HEK293 (cell line): ENCODE measurements at regions not wholly inside any gene's neighbourhood (a gene's known extent, or its start where the extent isn't known, plus 50 kb on each side); places are given as distances from the start of the nearest gene placed in this dataset.
"Not testable (repeated sequence)": the region's sequence is repeated elsewhere in the genome, so short reads cannot be mapped to it uniquely, and the experiment has no call there.

ENCODE experiments used
- CTCF ChIA-PET: fragments of 350-600 bp; formaldehyde crosslinking; extraction: SDS; loops from one replicate; lab custom pipeline; 2021; ENCODE audit warnings: antibody characterized with exemption; lab: Yijun Ruan, JAX
- POLR2A ChIA-PET: fragments of 300-600 bp; formaldehyde crosslinking; extraction: SDS; loops from one replicate; lab custom pipeline; 2020; ENCODE audit warnings: antibody characterized with exemption, inconsistent platforms; lab: Yijun Ruan, JAX
- H3K27ac ChIP-seq: fragments of 200-500 bp; sonication (Bioruptor generic); 2 replicates; pipeline ENCODE4 v1.5.1; 2014; ENCODE audit warnings: low read depth, low read length, control low read depth, inconsistent platforms; ENCODE audit errors: extremely low read depth
- H3K36me3 ChIP-seq, 2 experiments: fragments of 200-500 bp in 1 of 2; sonication (Bioruptor generic) in 1 of 2; 1 replicate in 1 of 2; 2 replicates in 1 of 2; pipeline ENCODE4 v1.5.1; 2014 to 2017; ENCODE audit warnings: inconsistent platforms in 2 of 2, low read length in 2 of 2; ENCODE audit not compliant: control insufficient read depth in 2 of 2, insufficient read depth in 1 of 2
- H3K4me1 ChIP-seq: fragments of 200-500 bp; sonication (Bioruptor generic); 2 replicates; pipeline ENCODE4 v1.5.1; 2014; ENCODE audit warnings: mild to moderate bottlenecking, low read length, inconsistent platforms; ENCODE audit not compliant: control insufficient read depth, insufficient read depth
- H3K4me3 ChIP-seq: 2 replicates; pipeline ENCODE4 v1.5.1; 2011; ENCODE audit warnings: low read depth, mild to moderate bottlenecking, control low read depth, low read length, moderate library complexity
- H3K9me3 ChIP-seq: fragments of 200-500 bp; sonication (Bioruptor generic); 2 replicates; pipeline ENCODE4 v1.5.1; 2014; ENCODE audit warnings: low read depth, low read length, inconsistent platforms; ENCODE audit not compliant: control insufficient read depth, insufficient read depth
- BCL11B ChIP-seq: fragments of 450-650 bp; formaldehyde crosslinking; IDR thresholded peaks from 2 replicates; pipeline ENCODE4 v1.5.1; 2016; ENCODE audit warnings: low read depth, missing biosample characterization, missing genetic modification characterization
- MEIS1 ChIP-seq: sonication (generic); formaldehyde crosslinking; IDR thresholded peaks from 2 replicates; pipeline ENCODE4 v1.8.1; 2022; ENCODE audit warnings: missing genetic modification reagents, mild to moderate bottlenecking, borderline replicate concordance
- SETDB1 ChIP-seq: IDR thresholded peaks from one replicate; pipeline ENCODE4 v1.6.1; 2017; ENCODE audit warnings: mild to moderate bottlenecking, low read length, moderate library complexity, mixed read lengths; ENCODE audit not compliant: insufficient read length
- TCF7L2 ChIP-seq: IDR thresholded peaks from 2 replicates; pipeline ENCODE4 v1.6.1; 2011; ENCODE audit warnings: low read depth, mild to moderate bottlenecking, inconsistent platforms, low read length, moderate library complexity, borderline replicate concordance
- ZFHX2 ChIP-seq: fragments of 450-650 bp; formaldehyde crosslinking; conservative IDR thresholded peaks from 2 replicates; pipeline ENCODE4 v1.5.1; 2016; ENCODE audit warnings: missing biosample characterization, missing genetic modification characterization
- ZNF146 ChIP-seq: fragments of 450-650 bp; formaldehyde crosslinking; IDR thresholded peaks from 2 replicates; pipeline ENCODE4 v1.5.1; 2016; ENCODE audit warnings: missing biosample characterization, missing genetic modification characterization
- ZNF157 ChIP-seq: fragments of 450-650 bp; formaldehyde crosslinking; IDR thresholded peaks from 2 replicates; pipeline ENCODE4 v1.5.1; 2016; ENCODE audit warnings: missing biosample characterization, missing genetic modification characterization
- ZNF202 ChIP-seq: fragments of 450-650 bp; formaldehyde crosslinking; IDR thresholded peaks from 2 replicates; pipeline ENCODE4 v1.5.1; 2016; ENCODE audit warnings: missing biosample characterization, missing genetic modification characterization, borderline replicate concordance
- ZNF335 ChIP-seq: fragments of 450-650 bp; formaldehyde crosslinking; conservative IDR thresholded peaks from 2 replicates; pipeline ENCODE4 v1.5.1; 2016; ENCODE audit warnings: missing biosample characterization, missing genetic modification characterization
- ZNF768 ChIP-seq: fragments of 450-650 bp; formaldehyde crosslinking; IDR thresholded peaks from 2 replicates; pipeline ENCODE4 v1.5.1; 2018; ENCODE audit warnings: missing biosample characterization, mild to moderate bottlenecking, missing genetic modification characterization
- ZNF837 ChIP-seq: fragments of 450-650 bp; formaldehyde crosslinking; IDR thresholded peaks from 2 replicates; pipeline ENCODE4 v1.5.1; 2016; ENCODE audit warnings: missing biosample characterization, missing genetic modification characterization
- TF ChIP-seq, protein P1 (sequence below): fragments of 450-650 bp; formaldehyde crosslinking; IDR thresholded peaks from 2 replicates; pipeline ENCODE4 v1.5.1; 2016; ENCODE audit warnings: missing biosample characterization, missing genetic modification characterization
- TF ChIP-seq, protein P2 (sequence below): fragments of 450-650 bp; formaldehyde crosslinking; IDR thresholded peaks from 2 replicates; pipeline ENCODE4 v1.5.1; 2017; ENCODE audit warnings: missing biosample characterization, missing genetic modification characterization
- TF ChIP-seq, protein P3 (sequence below): fragments of 450-650 bp; formaldehyde crosslinking; IDR thresholded peaks from 2 replicates; pipeline ENCODE4 v1.5.1; 2016; ENCODE audit warnings: missing biosample characterization, missing genetic modification characterization
- TF ChIP-seq, protein P4 (sequence below): fragments of 450-650 bp; formaldehyde crosslinking; IDR thresholded peaks from 2 replicates; pipeline ENCODE4 v1.5.1; 2016; ENCODE audit warnings: missing biosample characterization, missing genetic modification characterization

DNA sequence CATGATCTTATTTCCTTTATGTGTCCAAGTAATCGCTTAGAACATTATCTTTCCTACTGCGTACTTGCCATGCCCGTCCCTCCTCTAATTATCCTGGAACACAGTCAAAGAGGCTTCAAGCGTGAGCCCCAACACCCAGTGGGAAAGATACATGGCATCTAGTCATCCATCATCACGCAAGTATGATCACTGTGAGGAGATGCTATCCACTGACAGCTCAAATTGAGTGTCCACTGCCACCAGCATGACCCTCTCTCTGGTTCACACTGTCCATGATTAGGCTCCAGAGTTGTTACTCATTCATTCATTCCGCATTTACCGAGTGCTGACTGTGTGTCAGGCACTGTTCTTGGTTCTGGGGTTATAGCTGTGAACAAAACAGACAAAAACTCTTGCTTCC lies 124.6 kb downstream of the COPS8 start (continued):
- TF ChIP-seq ZNF768 (tag by site-specific recombination): no peak

DNA sequence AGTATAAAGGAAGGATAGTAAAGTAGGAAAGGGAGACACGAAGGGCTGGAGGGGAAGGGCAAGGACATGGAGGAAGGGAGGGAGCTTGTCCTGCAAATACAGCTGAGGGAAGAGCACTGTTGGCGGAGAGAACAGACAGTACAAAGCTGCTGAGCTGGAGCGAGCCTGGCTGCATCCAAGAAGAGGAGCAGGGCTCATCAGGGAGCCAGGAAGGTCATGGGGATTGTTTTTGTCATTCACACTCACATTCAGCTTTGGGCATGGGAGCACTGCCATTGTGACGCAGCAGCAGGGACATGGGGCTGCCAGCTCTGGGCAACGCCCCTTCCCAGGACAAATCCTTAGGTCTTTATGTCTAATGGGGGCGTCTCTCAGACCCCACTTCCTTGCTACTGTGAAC lies 125.1 kb downstream of the COPS8 start:
- Histone ChIP-seq H3K4me3 (no peak overlapping the region), H3K9me3 (no peaks in the 10 kb centered on the region), H3K27ac (no peak overlapping the region), H3K4me1 (no peaks in the 10 kb centered on the region), H3K36me3 (no peaks in the 10 kb centered on the region)
- TF ChIP-seq MEIS1 (CRISPR knock-in tag): no peak
- TF ChIP-seq, protein P1, sequence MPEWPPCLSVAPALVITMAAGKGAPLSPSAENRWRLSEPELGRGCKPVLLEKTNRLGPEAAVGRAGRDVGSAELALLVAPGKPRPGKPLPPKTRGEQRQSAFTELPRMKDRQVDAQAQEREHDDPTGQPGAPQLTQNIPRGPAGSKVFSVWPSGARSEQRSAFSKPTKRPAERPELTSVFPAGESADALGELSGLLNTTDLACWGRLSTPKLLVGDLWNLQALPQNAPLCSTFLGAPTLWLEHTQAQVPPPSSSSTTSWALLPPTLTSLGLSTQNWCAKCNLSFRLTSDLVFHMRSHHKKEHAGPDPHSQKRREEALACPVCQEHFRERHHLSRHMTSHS: no peak
- TF ChIP-seq SETDB1: no peak
- TF ChIP-seq ZFHX2 (tag by site-specific recombination): no peak
- no peak for TF ChIP-seq ZNF335 (tag by site-specific recombination)
- TF ChIP-seq BCL11B (tag by site-specific recombination): no peak
- TF ChIP-seq, protein P2, sequence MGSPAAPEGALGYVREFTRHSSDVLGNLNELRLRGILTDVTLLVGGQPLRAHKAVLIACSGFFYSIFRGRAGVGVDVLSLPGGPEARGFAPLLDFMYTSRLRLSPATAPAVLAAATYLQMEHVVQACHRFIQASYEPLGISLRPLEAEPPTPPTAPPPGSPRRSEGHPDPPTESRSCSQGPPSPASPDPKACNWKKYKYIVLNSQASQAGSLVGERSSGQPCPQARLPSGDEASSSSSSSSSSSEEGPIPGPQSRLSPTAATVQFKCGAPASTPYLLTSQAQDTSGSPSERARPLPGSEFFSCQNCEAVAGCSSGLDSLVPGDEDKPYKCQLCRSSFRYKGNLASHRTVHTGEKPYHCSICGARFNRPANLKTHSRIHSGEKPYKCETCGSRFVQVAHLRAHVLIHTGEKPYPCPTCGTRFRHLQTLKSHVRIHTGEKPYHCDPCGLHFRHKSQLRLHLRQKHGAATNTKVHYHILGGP (tag by site-specific recombination): no peak
- ChIA-PET POLR2A (no interaction called here), CTCF (interaction anchor here (0.5 kb wide), 1 partner anchor 697 kb away, joined by 3 read pairs; no protein-coding TSS in a partner anchor)

DNA sequence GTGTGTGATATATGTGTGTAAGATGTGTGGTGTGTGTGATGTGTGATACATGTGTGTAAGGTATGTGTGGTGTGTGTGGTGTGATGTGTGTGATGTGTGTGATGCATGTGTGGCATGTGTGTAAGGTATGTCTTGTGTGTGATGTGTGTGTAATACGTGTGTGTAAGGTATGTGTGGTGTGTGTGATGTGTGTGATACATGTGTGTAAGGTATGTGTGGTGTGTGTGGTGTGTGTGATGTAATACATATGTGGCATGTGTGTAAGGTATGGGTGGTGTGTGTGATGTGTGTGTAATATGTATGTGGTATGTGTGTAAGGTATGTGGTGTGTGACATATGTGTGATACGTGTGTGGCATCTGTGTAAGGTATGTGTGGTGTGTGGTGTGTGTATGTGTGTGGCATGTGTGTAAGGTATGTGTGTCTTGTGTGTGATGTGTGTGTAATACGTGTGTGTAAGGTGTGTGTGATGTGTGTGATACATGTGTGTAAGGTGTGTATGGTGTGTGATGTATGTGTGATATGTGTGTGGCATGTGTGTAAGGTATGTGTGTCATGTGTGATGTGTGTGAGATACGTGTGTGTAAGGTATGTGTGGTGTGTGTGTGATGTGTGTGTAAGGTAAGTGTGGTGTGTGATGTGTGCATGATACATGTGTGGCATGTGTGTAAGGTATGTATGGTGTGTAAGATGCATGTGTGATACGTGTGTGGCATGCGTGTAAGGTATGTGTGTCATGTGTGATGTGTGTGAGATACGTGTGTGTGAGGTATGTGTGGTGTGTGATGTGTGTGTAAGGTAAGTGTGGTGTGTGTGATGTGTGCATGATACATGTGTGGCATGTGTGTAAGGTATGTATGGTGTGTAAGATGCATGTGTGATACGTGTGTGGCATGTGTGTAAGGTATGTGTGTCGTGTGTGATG lies 126.9 kb downstream of the COPS8 start:
- CTCF ChIA-PET, POLR2A ChIA-PET: not testable (repeated sequence)
- TF ChIP-seq, protein P3, sequence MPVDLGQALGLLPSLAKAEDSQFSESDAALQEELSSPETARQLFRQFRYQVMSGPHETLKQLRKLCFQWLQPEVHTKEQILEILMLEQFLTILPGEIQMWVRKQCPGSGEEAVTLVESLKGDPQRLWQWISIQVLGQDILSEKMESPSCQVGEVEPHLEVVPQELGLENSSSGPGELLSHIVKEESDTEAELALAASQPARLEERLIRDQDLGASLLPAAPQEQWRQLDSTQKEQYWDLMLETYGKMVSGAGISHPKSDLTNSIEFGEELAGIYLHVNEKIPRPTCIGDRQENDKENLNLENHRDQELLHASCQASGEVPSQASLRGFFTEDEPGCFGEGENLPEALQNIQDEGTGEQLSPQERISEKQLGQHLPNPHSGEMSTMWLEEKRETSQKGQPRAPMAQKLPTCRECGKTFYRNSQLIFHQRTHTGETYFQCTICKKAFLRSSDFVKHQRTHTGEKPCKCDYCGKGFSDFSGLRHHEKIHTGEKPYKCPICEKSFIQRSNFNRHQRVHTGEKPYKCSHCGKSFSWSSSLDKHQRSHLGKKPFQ (tag by site-specific recombination): peak; percentile 64; the same call in 1 of the 2 replicates
- TF ChIP-seq ZNF146 (tag by site-specific recombination): 0 out of 2 replicates have a peak, but pooled peaks have one; percentile 2

DNA sequence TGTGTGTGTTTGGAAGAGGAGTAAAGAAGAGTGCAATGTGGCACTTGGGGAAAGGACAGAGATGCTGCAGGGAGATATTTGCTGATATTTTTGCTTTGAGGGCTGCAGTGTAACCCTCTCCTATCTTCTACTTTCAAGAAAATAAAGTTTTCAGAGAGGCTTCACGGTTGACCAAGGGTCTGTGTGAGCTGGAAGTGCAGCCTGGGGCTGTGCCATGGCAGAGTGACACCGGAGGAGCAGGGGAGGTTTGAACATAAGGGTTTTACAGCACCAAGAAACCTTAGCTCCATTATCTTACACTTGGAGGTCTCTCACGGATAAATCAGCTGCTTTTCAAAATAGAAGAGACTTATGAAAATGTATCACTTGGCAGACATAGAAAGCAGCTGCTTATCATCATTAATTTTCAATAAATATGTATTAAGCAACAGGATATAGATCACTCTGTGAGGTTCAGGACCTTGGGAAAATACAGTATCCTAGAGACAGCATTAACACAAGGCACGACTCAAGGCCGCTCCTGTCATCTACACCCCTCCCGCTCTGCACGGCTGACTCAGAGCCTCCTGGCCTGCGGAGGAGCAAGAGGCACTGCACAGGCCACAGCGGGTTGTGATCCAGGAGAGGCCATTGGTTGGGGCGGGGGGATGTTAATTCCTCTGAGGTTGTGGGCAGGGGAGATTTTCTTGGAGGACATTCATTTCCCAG lies 127.8 kb downstream of the COPS8 start:
- TF ChIP-seq, protein P4, sequence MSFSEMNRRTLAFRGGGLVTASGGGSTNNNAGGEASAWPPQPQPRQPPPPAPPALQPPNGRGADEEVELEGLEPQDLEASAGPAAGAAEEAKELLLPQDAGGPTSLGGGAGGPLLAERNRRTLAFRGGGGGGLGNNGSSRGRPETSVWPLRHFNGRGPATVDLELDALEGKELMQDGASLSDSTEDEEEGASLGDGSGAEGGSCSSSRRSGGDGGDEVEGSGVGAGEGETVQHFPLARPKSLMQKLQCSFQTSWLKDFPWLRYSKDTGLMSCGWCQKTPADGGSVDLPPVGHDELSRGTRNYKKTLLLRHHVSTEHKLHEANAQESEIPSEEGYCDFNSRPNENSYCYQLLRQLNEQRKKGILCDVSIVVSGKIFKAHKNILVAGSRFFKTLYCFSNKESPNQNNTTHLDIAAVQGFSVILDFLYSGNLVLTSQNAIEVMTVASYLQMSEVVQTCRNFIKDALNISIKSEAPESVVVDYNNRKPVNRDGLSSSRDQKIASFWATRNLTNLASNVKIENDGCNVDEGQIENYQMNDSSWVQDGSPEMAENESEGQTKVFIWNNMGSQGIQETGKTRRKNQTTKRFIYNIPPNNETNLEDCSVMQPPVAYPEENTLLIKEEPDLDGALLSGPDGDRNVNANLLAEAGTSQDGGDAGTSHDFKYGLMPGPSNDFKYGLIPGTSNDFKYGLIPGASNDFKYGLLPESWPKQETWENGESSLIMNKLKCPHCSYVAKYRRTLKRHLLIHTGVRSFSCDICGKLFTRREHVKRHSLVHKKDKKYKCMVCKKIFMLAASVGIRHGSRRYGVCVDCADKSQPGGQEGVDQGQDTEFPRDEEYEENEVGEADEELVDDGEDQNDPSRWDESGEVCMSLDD (tag by site-specific recombination): no peak
- TF ChIP-seq ZNF157 (tag by site-specific recombination) (no peak), TCF7L2 (no peak), ZNF837 (tag by site-specific recombination) (no peak), ZNF202 (tag by site-specific recombination) (no peak)
- Histone ChIP-seq H3K27ac (no peak overlapping the region), H3K4me3 (no peak overlapping the region), H3K4me1 (no peaks in the 10 kb centered on the region), H3K36me3 (no peaks in the 10 kb centered on the region), H3K9me3 (no peaks in the 10 kb centered on the region)
- POLR2A ChIA-PET: no interaction called here
- CTCF ChIA-PET: interaction anchor here (0.7 kb wide), 1 partner anchor 17 kb away, joined by 3 read pairs; no protein-coding TSS in a partner anchor

More for the DNA sequence above, 126.9 kb downstream of the COPS8 start:
- H3K36me3 ChIP-seq, H3K4me1 ChIP-seq, H3K9me3 ChIP-seq, H3K27ac ChIP-seq, H3K4me3 ChIP-seq: not testable (repeated sequence)
